Subcutaneous abdominal adipose tissue (tissue), 5 donors: ENCODE measurements at regions not wholly inside any gene's neighbourhood (a gene's known extent, or its start where the extent isn't known, plus 50 kb on each side); places are given as distances from the start of the nearest gene placed in this dataset.

ENCODE experiments used
- H3K27ac ChIP-seq: one replicate; pipeline ENCODE4 v1.7.0; 2013; ENCODE audit warnings: low read depth, mild to moderate bottlenecking, inconsistent platforms, low read length, moderate library complexity
- H3K27me3 ChIP-seq, 5 donors: one replicate each; pipeline ENCODE4 v1.7.0; 2013; ENCODE audit warnings: low read length in 5 of 5, inconsistent platforms in 1 of 5; ENCODE audit not compliant: control insufficient read depth in 5 of 5, insufficient read depth in 4 of 5
- H3K36me3 ChIP-seq, 5 donors: one replicate each; pipeline ENCODE4 v1.7.0; 2013; ENCODE audit warnings: low read length in 5 of 5; ENCODE audit not compliant: control insufficient read depth in 5 of 5, insufficient read depth in 5 of 5
- H3K4me1 ChIP-seq, 5 donors: one replicate each; pipeline ENCODE4 v1.7.0; 2013; ENCODE audit warnings: low read length in 5 of 5, mild to moderate bottlenecking in 3 of 5, moderate library complexity in 1 of 5; ENCODE audit not compliant: control insufficient read depth in 5 of 5, insufficient read depth in 5 of 5
- H3K4me3 ChIP-seq, 5 donors: one replicate each; pipeline ENCODE4 v1.7.0; 2013; ENCODE audit warnings: low read length in 5 of 5, low read depth in 1 of 5
- H3K9ac ChIP-seq, 5 donors: one replicate each; pipeline ENCODE4 v1.7.0; 2013; ENCODE audit warnings: low read length in 5 of 5, mild to moderate bottlenecking in 4 of 5, moderate library complexity in 3 of 5
- H3K9me3 ChIP-seq, 5 donors: one replicate each; pipeline ENCODE4 v1.7.0; 2013; ENCODE audit warnings: low read length in 5 of 5; ENCODE audit not compliant: control insufficient read depth in 5 of 5
- donor health status: healthy.
- donor health status: healthy.
- donor health status: healthy.
- donor health status: healthy.
- donor health status: healthy.

GRCh38 chr11:123362941-123363340 is 67.1 kb upstream of the GRAMD1B start:
- Histone ChIP-seq H3K4me3 (no peak overlapping the region), H3K36me3 (no peaks in the 10 kb centered on the region), H3K9me3 (no peaks in the 10 kb centered on the region), H3K4me1 (peaks cover 0 to 23% (median 12%) of the 10 kb centered on the region in 5 donors), H3K9ac (no peak overlapping the region), H3K27ac (no peak overlapping the region), H3K27me3 (peaks cover 10 to 38% (median 22%) of the 10 kb centered on the region in 5 donors)

GRCh38 chr11:123362186-123362585 is 67.9 kb upstream of the GRAMD1B start:
- peaks cover 0 to 28% (median 15%) of the 10 kb centered on the region in 5 donors for H3K4me1 ChIP-seq
- peaks cover 0 to 2% (median 0%) of the 10 kb centered on the region in 5 donors for H3K9me3 ChIP-seq
- H3K27me3 ChIP-seq, result peaks cover 11 to 43% (median 28%) of the 10 kb centered on the region in 5 donors
- no peak overlapping the region for H3K4me3 ChIP-seq
- H3K27ac ChIP-seq, result no peak overlapping the region
- H3K36me3 ChIP-seq, result no peaks in the 10 kb centered on the region
- H3K9ac ChIP-seq, result no peak overlapping the region

GRCh38 chr11:123361110-123361509 is 69.0 kb upstream of the GRAMD1B start:
- H3K9me3 ChIP-seq, result peaks cover 0 to 2% (median 0%) of the 10 kb centered on the region in 5 donors
- no peak overlapping the region for H3K9ac ChIP-seq
- H3K27ac ChIP-seq, result no peak overlapping the region
- H3K36me3 ChIP-seq, result no peaks in the 10 kb centered on the region
- peaks cover 11 to 39% (median 25%) of the 10 kb centered on the region in 5 donors for H3K27me3 ChIP-seq
- H3K4me1 ChIP-seq, result peaks cover 0 to 28% (median 15%) of the 10 kb centered on the region in 5 donors
- no peak overlapping the region for H3K4me3 ChIP-seq

- Histone ChIP-seq H3K27me3 (peaks cover 11 to 39% (median 25%) of the 10 kb centered on the region in 5 donors), H3K36me3 (no peaks in the 10 kb centered on the region), H3K9ac (no peak overlapping the region), H3K27ac (no peak overlapping the region), H3K9me3 (peaks cover 0 to 2% (median 0%) of the 10 kb centered on the region in 5 donors), H3K4me1 (peaks cover 0 to 28% (median 15%) of the 10 kb centered on the region in 5 donors), H3K4me3 (no peak overlapping the region)
Measured at GRCh38 chr11:123360267-123360936, 69.7 kb upstream of the GRAMD1B start.

GRCh38 chr11:123357990-123358827 is 71.9 kb upstream of the GRAMD1B start:
- Histone ChIP-seq H3K27ac (no peak overlapping the region), H3K4me3 (peak overlapping the region; percentile 4 to 58 (median 47)), H3K9me3 (peaks cover 0 to 2% (median 0%) of the 10 kb centered on the region in 5 donors), H3K9ac (no peak overlapping the region), H3K27me3 (peaks cover 11 to 35% (median 25%) of the 10 kb centered on the region in 5 donors), H3K36me3 (no peaks in the 10 kb centered on the region), H3K4me1 (peaks cover 0 to 21% (median 9%) of the 10 kb centered on the region in 5 donors)

- H3K9me3 ChIP-seq, result peaks cover 0 to 2% (median 0%) of the 10 kb centered on the region in 5 donors
- no peak overlapping the region for H3K27ac ChIP-seq
- peaks cover 0 to 15% (median 7%) of the 10 kb centered on the region in 5 donors for H3K4me1 ChIP-seq
- H3K27me3 ChIP-seq, result peaks cover 11 to 33% (median 25%) of the 10 kb centered on the region in 5 donors
- peak overlapping the region in 3 of 5 donors; percentile 4 to 58 (median 47) for H3K4me3 ChIP-seq
- H3K36me3 ChIP-seq, result no peaks in the 10 kb centered on the region
- no peak overlapping the region for H3K9ac ChIP-seq
Measured at GRCh38 chr11:123357353-123357989, 72.6 kb upstream of the GRAMD1B start.

GRCh38 chr11:123356539-123356938 is 73.5 kb upstream of the GRAMD1B start:
- H3K4me1 ChIP-seq, result peaks cover 0 to 12% (median 7%) of the 10 kb centered on the region in 5 donors
- H3K9me3 ChIP-seq, result peaks cover 0 to 2% (median 0%) of the 10 kb centered on the region in 5 donors
- H3K9ac ChIP-seq, result no peak overlapping the region
- no peak overlapping the region for H3K27ac ChIP-seq
- H3K36me3 ChIP-seq, result no peaks in the 10 kb centered on the region
- no peak overlapping the region for H3K4me3 ChIP-seq
- peaks cover 12 to 31% (median 24%) of the 10 kb centered on the region in 5 donors for H3K27me3 ChIP-seq

- peaks cover 0 to 12% (median 7%) of the 10 kb centered on the region in 5 donors for H3K4me1 ChIP-seq
- no peaks in the 10 kb centered on the region for H3K36me3 ChIP-seq
- peaks cover 0 to 2% (median 0%) of the 10 kb centered on the region in 5 donors for H3K9me3 ChIP-seq
- H3K9ac ChIP-seq, result no peak overlapping the region
- H3K27ac ChIP-seq, result no peak overlapping the region
- H3K27me3 ChIP-seq, result peaks cover 15 to 26% (median 17%) of the 10 kb centered on the region in 5 donors
- no peak overlapping the region for H3K4me3 ChIP-seq
Measured at GRCh38 chr11:123354371-123354975, 75.6 kb upstream of the GRAMD1B start.

- no peaks in the 10 kb centered on the region for H3K4me1 ChIP-seq
- peaks cover 0 to 7% (median 3%) of the 10 kb centered on the region in 5 donors for H3K27me3 ChIP-seq
- H3K9me3 ChIP-seq, result no peaks in the 10 kb centered on the region
- H3K36me3 ChIP-seq, result no peaks in the 10 kb centered on the region
- no peak overlapping the region for H3K9ac ChIP-seq
- H3K27ac ChIP-seq, result no peak overlapping the region
- no peak overlapping the region for H3K4me3 ChIP-seq
Measured at GRCh38 chr11:123351375-123351774, 78.7 kb upstream of the GRAMD1B start.
